Neuronal stem cell (in vitro differentiated cells): ENCODE measurements at regions not wholly inside any gene's neighbourhood (a gene's known extent, or its start where the extent isn't known, plus 50 kb on each side); places are given as distances from the start of the nearest gene placed in this dataset.

Source experiments
- DNase-seq: peaks from one replicate; pipeline ENCODE4 v3.0.0-alpha.2; 2013; ENCODE audit warnings: low spot score
- H2AFZ ChIP-seq: one replicate; pipeline ENCODE4 v1.6.1; 2013; ENCODE audit warnings: mild to moderate bottlenecking, low read length, inconsistent platforms
- H2AK5ac ChIP-seq: 2 replicates; pipeline ENCODE4 v1.6.1; 2013; ENCODE audit warnings: low read depth, mild to moderate bottlenecking, inconsistent platforms, low read length, moderate library complexity, mixed read lengths
- H2BK120ac ChIP-seq: 2 replicates; pipeline ENCODE4 v1.6.1; 2013; ENCODE audit warnings: low read depth, mild to moderate bottlenecking, inconsistent platforms, low read length, moderate library complexity, mixed read lengths
- H2BK12ac ChIP-seq: one replicate; pipeline ENCODE4 v1.6.1; 2013; ENCODE audit warnings: low read length, inconsistent platforms
- H2BK15ac ChIP-seq: 2 replicates; pipeline ENCODE4 v1.6.1; 2013; ENCODE audit warnings: mild to moderate bottlenecking, low read length, inconsistent platforms, mixed read lengths
- H2BK5ac ChIP-seq: one replicate; pipeline ENCODE4 v1.6.1; 2013; ENCODE audit warnings: inconsistent platforms, mild to moderate bottlenecking, low read length, moderate library complexity
- H3K14ac ChIP-seq: one replicate; pipeline ENCODE4 v1.6.1; 2013; ENCODE audit warnings: low read length, inconsistent platforms
- H3K18ac ChIP-seq: 2 replicates; pipeline ENCODE4 v1.6.1; 2013; ENCODE audit warnings: low read length, inconsistent platforms
- H3K23ac ChIP-seq: 2 replicates; pipeline ENCODE4 v1.6.1; 2013; ENCODE audit warnings: low read depth, mild to moderate bottlenecking, mixed read lengths, low read length, inconsistent platforms; ENCODE audit not compliant: poor library complexity
- H3K27ac ChIP-seq: replicated peaks from 3 replicates; pipeline ENCODE4 v1.5.1; 2013; ENCODE audit warnings: low read length, inconsistent platforms
- H3K27me3 ChIP-seq, 3 experiments: 2 replicates each; pipeline ENCODE4 v1.6.1; 2013; ENCODE audit warnings: low read length in 3 of 3, mild to moderate bottlenecking in 2 of 3, inconsistent platforms in 1 of 3, low read depth in 1 of 3, mixed read lengths in 1 of 3, moderate library complexity in 1 of 3; ENCODE audit not compliant: control insufficient read depth in 3 of 3, insufficient read depth in 3 of 3
- H3K36me3 ChIP-seq, 2 donors: replicated peaks in 1 of 2; 2 replicates each; pipeline ENCODE4 v1.6.1; 2013; ENCODE audit warnings: low read length in 2 of 2; ENCODE audit not compliant: control insufficient read depth in 2 of 2, insufficient read depth in 2 of 2
- H3K4ac ChIP-seq: 2 replicates; pipeline ENCODE4 v1.6.1; 2013; ENCODE audit warnings: inconsistent platforms, mild to moderate bottlenecking, low read length, moderate library complexity
- H3K4me1 ChIP-seq, 2 donors: 1 replicate in 1 of 2; 2 replicates in 1 of 2; pipeline ENCODE4 v1.6.1; 2013; ENCODE audit warnings: low read length in 2 of 2, low read depth in 1 of 2; ENCODE audit not compliant: control insufficient read depth in 2 of 2, insufficient read depth in 1 of 2
- H3K4me2 ChIP-seq: one replicate; pipeline ENCODE4 v1.6.1; 2013; ENCODE audit warnings: mild to moderate bottlenecking, low read length, inconsistent platforms; ENCODE audit not compliant: insufficient read depth, poor library complexity, severe bottlenecking
- H3K4me3 ChIP-seq, 2 donors: 2 replicates each; pipeline ENCODE4 v1.5.1; 2013; ENCODE audit warnings: low read length in 2 of 2, mild to moderate bottlenecking in 2 of 2, inconsistent platforms in 1 of 2, moderate library complexity in 1 of 2
- H3K79me1 ChIP-seq: one replicate; pipeline ENCODE4 v1.6.1; 2013; ENCODE audit warnings: low read depth, mild to moderate bottlenecking, inconsistent platforms, low read length, moderate library complexity
- H3K9ac ChIP-seq: one replicate; pipeline ENCODE4 v1.6.1; 2013; ENCODE audit warnings: mild to moderate bottlenecking, low read depth, low read length, inconsistent platforms; ENCODE audit not compliant: poor library complexity
- H3K9me3 ChIP-seq, 2 donors: replicated peaks in 1 of 2; 2 replicates each; pipeline versions ENCODE3 to v1.6.1; 2013; ENCODE audit warnings: low read length in 2 of 2, mild to moderate bottlenecking in 2 of 2, inconsistent platforms in 1 of 2, low read depth in 1 of 2, mixed read lengths in 1 of 2, moderate library complexity in 1 of 2; ENCODE audit not compliant: control insufficient read depth in 2 of 2, insufficient read depth in 1 of 2
- H4K8ac ChIP-seq: one replicate; pipeline ENCODE4 v1.6.1; 2013; ENCODE audit warnings: low read depth, mild to moderate bottlenecking, inconsistent platforms, low read length, moderate library complexity
- H4K91ac ChIP-seq: one replicate; pipeline ENCODE4 v1.6.1; 2013; ENCODE audit warnings: low read length, low read depth, mild to moderate bottlenecking, inconsistent platforms; ENCODE audit not compliant: poor library complexity
- whole genome bisulfite sequencing, 2 donors: extraction: QIAGEN DNeasy Blood & Tissue Kit; methylation state at CpG; one replicate each; pipeline ENCODE4 v1.1.7; 2013; ENCODE audit warnings: missing lambda C conversion rate in 2 of 2, mixed read lengths in 1 of 2; ENCODE audit not compliant: insufficient read length in 2 of 2, insufficient replicate concordance in 1 of 2; ENCODE audit errors: extremely low coverage in 2 of 2; 5-methylcytosine and 5-hydroxymethylcytosine counted together

DNA sequence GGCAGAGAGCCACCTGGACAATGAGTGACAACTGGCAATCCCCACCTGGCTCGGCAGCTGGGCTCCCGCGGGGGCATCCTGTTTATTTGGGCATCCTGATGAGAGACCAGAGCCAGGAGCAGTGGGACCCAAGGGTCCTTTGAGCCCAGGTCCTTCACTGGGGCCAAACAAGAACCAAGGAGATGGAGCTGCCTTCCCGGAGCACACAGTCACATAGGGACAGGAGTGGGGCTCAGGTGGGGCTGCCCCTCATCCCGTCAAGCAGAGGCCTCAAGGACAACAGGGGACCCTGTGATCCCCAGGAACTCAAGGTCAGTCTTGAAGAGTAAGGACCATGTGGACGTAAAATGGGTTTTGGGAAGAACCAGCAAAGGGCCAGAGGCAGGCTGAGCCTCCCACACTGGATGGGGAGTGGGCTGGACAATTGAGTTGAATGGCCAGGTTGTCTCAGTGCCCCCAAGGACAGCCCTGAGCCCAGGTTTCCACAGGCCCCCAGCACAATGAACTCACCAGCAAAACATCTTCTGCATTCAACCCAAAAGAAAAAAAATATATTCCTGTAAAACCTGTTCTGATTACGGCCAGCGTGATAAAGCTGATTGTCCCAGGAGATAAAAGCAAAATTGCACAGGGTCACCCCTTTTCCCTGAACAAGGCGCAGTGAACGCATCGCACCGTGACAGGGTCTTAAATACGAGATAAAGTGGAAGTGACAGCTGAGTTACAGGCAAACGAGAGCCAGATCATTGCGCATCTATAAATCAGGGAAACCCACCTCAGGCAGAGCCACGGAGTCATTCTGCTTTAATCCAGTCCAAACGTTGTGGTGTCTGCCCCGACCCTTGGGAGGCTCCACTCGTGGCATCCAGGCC is 86.2 kb downstream of the ANKRD60 start:
- H3K18ac ChIP-seq = peak overlapping the region; percentile 78
- no CpG with 5 or more reads among the region's 19 CpGs for WGBS, 2 donors
- H3K79me1 ChIP-seq = no peaks in the 10 kb centered on the region
- no peak overlapping the region for H3K4ac ChIP-seq
- H3K27ac ChIP-seq = no peak overlapping the region
- peaks cover 0 to 2% of the 10 kb centered on the region in 2 donors for H3K9me3 ChIP-seq
- H3K23ac ChIP-seq = peak overlapping the region; percentile 21
- no peak overlapping the region for H3K9ac ChIP-seq
- no peak overlapping the region for H2BK15ac ChIP-seq
- no peaks in the 10 kb centered on the region for H3K36me3 ChIP-seq
- no peak overlapping the region for H4K8ac ChIP-seq
- H3K4me3 ChIP-seq = no peak overlapping the region
- peak overlapping the region; percentile 43 for H2BK5ac ChIP-seq
- DNase-seq = no peak
- H3K14ac ChIP-seq = no peak overlapping the region
- H2BK12ac ChIP-seq = no peak overlapping the region
- H3K4me1 ChIP-seq = no peaks in the 10 kb centered on the region
- no peak overlapping the region for H4K91ac ChIP-seq
- peak overlapping the region; percentile 51 for H2AK5ac ChIP-seq
- peaks cover 0 to 14% (median 0%) of the 10 kb centered on the region in 3 experiments for H3K27me3 ChIP-seq
- no peak overlapping the region for H2AFZ ChIP-seq
- no peak overlapping the region for H3K4me2 ChIP-seq
- no peak overlapping the region for H2BK120ac ChIP-seq

GRCh38 chr20:58141496-58141895 is 87.0 kb downstream of the ANKRD60 start:
- no peak overlapping the region for H2BK12ac ChIP-seq
- no peak overlapping the region for H4K91ac ChIP-seq
- H3K23ac ChIP-seq = peak overlapping the region; percentile 46
- no peak overlapping the region for H2BK15ac ChIP-seq
- no peak overlapping the region for H4K8ac ChIP-seq
- no peak overlapping the region for H3K27ac ChIP-seq
- H3K9ac ChIP-seq = peak overlapping the region; percentile 18
- WGBS, 2 donors = no CpG with 5 or more reads among the region's 4 CpGs
- H3K27me3 ChIP-seq = peaks cover 0 to 14% (median 0%) of the 10 kb centered on the region in 3 experiments
- no peaks in the 10 kb centered on the region for H3K36me3 ChIP-seq
- H3K18ac ChIP-seq = no peak overlapping the region
- no peaks in the 10 kb centered on the region for H3K4me1 ChIP-seq
- peak overlapping the region; percentile 43 for H2BK5ac ChIP-seq
- DNase-seq = no peak
- no peak overlapping the region for H3K4ac ChIP-seq
- no peak overlapping the region for H2AK5ac ChIP-seq
- H2AFZ ChIP-seq = no peak overlapping the region
- H3K4me2 ChIP-seq = no peak overlapping the region
- no peak overlapping the region for H2BK120ac ChIP-seq
- H3K14ac ChIP-seq = no peak overlapping the region
- no peaks in the 10 kb centered on the region for H3K79me1 ChIP-seq
- peaks cover 0 to 2% of the 10 kb centered on the region in 2 donors for H3K9me3 ChIP-seq
- no peak overlapping the region for H3K4me3 ChIP-seq

GRCh38 chr20:58140787-58141425 is 87.5 kb downstream of the ANKRD60 start:
- H2BK5ac ChIP-seq = no peak overlapping the region
- H2BK15ac ChIP-seq = no peak overlapping the region
- no peak overlapping the region for H3K4me3 ChIP-seq
- H3K4me2 ChIP-seq = no peak overlapping the region
- no peak overlapping the region for H3K18ac ChIP-seq
- no peaks in the 10 kb centered on the region for H3K79me1 ChIP-seq
- H3K27ac ChIP-seq = no peak overlapping the region
- no peaks in the 10 kb centered on the region for H3K36me3 ChIP-seq
- H2AFZ ChIP-seq = no peak overlapping the region
- no peak overlapping the region for H3K4ac ChIP-seq
- no peak overlapping the region for H2BK12ac ChIP-seq
- H3K9me3 ChIP-seq = peaks cover 0 to 2% of the 10 kb centered on the region in 2 donors
- no peak overlapping the region for H3K23ac ChIP-seq
- no peak for DNase-seq
- H2AK5ac ChIP-seq = no peak overlapping the region
- WGBS, 2 donors = no CpG with 5 or more reads among the region's 3 CpGs
- no peak overlapping the region for H4K8ac ChIP-seq
- no peak overlapping the region for H3K14ac ChIP-seq
- no peaks in the 10 kb centered on the region for H3K4me1 ChIP-seq
- H3K27me3 ChIP-seq = peaks cover 0 to 15% (median 0%) of the 10 kb centered on the region in 3 experiments
- no peak overlapping the region for H4K91ac ChIP-seq
- H3K9ac ChIP-seq = no peak overlapping the region
- H2BK120ac ChIP-seq = no peak overlapping the region
